ENCODE measurements at regions not wholly inside any gene's neighbourhood (a gene's known extent, or its start where the extent isn't known, plus 50 kb on each side); places are given as distances from the start of the nearest gene placed in this dataset.

DNA sequence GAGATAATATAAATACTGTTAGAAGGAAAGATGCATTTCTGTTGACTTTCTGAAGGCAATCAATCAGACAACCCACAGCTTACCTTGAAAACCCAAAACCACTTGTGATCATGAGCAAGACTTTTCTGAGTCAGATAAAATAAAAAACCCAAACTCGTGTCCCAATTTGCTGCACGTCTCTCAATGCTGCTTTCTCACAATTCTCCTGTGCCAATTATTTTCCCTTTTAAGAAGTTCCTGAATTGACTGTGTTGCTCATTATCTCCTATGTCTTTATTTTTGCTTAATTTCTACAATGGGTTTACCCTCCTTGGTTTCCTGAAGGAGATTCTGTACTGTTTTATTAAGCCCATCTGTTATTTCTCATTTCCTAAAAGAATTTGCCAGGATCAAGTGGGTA lies 1891.9 kb upstream of the PCDH10 start:
- TF ChIP-seq, protein P1, sequence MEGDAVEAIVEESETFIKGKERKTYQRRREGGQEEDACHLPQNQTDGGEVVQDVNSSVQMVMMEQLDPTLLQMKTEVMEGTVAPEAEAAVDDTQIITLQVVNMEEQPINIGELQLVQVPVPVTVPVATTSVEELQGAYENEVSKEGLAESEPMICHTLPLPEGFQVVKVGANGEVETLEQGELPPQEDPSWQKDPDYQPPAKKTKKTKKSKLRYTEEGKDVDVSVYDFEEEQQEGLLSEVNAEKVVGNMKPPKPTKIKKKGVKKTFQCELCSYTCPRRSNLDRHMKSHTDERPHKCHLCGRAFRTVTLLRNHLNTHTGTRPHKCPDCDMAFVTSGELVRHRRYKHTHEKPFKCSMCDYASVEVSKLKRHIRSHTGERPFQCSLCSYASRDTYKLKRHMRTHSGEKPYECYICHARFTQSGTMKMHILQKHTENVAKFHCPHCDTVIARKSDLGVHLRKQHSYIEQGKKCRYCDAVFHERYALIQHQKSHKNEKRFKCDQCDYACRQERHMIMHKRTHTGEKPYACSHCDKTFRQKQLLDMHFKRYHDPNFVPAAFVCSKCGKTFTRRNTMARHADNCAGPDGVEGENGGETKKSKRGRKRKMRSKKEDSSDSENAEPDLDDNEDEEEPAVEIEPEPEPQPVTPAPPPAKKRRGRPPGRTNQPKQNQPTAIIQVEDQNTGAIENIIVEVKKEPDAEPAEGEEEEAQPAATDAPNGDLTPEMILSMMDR (conservative IDR thresholded peaks at IDR 0.05 in 1 of 2, IDR thresholded peaks at IDR 0.05 in 1 of 2; ENCODE audit: low read depth in 1 of 2, low read length in 2 of 2), result no peak
- no peak for TF ChIP-seq EZH2 (IDR thresholded peaks at IDR 0.05; ENCODE audit: low read length, missing control alignments)

Measured in fibroblast of lung (primary cell).